GM23338 (cell line): ENCODE measurements at regions not wholly inside any gene's neighbourhood (a gene's known extent, or its start where the extent isn't known, plus 50 kb on each side); places are given as distances from the start of the nearest gene placed in this dataset.

ENCODE experiments used
- CTCF ChIP-seq, 2 experiments: fragments of 200-600 bp in 1 of 2; sonication (generic) in 1 of 2; conservative IDR thresholded peaks; 2 replicates each; pipeline versions ENCODE4 v1.5.1 to v1.6.1; 2016 to 2017; ENCODE audit warnings: antibody characterized with exemption in 2 of 2, low read depth in 2 of 2, mild to moderate bottlenecking in 2 of 2, moderate library complexity in 1 of 2
- EZH2 ChIP-seq: fragments of 200-600 bp; sonication (generic); IDR thresholded peaks from one replicate; pipeline ENCODE4 v1.8.0; 2017; ENCODE audit warnings: antibody characterized with exemption, mild to moderate bottlenecking, low read depth; ENCODE audit not compliant: unreplicated experiment
- EZH2phosphoT487 ChIP-seq: fragments of 200-600 bp; sonication (generic); IDR thresholded peaks from one replicate; pipeline ENCODE4 v1.8.1; 2018; ENCODE audit warnings: antibody characterized with exemption; ENCODE audit not compliant: unreplicated experiment
- POLR2AphosphoS5 ChIP-seq: IDR thresholded peaks from 2 replicates; pipeline ENCODE4 v1.6.1; 2016; ENCODE audit warnings: antibody characterized with exemption, low read depth
- REST ChIP-seq: IDR thresholded peaks from one replicate; pipeline ENCODE4 v1.6.1; 2018; ENCODE audit warnings: antibody characterized with exemption; ENCODE audit not compliant: unreplicated experiment
- STAT1 ChIP-seq: IDR thresholded peaks from one replicate; pipeline ENCODE4 v1.6.1; 2016; ENCODE audit warnings: antibody characterized with exemption; ENCODE audit not compliant: unreplicated experiment

- TF ChIP-seq POLR2AphosphoS5 (no peak), CTCF (conservative IDR thresholded peaks at IDR 0.05; ENCODE audit: low read depth in 2 of 2) (no peak), EZH2phosphoT487 (no peak), STAT1 (no peak), EZH2 (no peak), REST (no peak)
Measured at GRCh38 chr4:73344106-73344505, 60.0 kb upstream of the ALB start.
